ENCODE measurements at regions not wholly inside any gene's neighbourhood (a gene's known extent, or its start where the extent isn't known, plus 50 kb on each side); places are given as distances from the start of the nearest gene placed in this dataset.

DNA sequence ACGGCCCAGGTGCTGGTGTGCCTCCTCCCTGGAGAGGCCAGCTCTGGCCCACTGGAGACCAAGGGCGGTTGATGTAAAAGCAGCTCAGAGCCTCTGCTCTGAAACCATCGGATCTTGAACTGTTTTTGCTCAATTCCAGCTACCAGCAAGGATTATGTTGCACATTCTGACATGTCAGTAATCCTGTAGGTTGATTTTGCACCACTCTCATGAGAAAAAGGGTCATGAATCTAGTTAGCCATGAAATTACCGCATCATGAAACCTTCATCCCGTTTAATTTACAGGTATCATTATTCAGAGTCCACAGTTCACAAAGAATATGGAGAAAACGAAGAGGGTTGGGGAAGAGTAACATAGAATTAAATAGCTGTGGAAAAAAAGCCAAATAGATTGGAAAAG is 120.4 kb upstream of the NSMCE3 start:
- in situ Hi-C loops (cut with HindIII; ENCODE audit: low sequenced_read_pairs) = no loop called here
- no peak for TF ChIP-seq CTCF (IDR thresholded peaks at IDR 0.05; ENCODE audit: low read depth, low read length, missing control alignments)
- no peak overlapping the region for H3K4me3 ChIP-seq (ENCODE audit: low read depth, low read length)
- DNase-seq (ENCODE audit: low read depth) = no peak

GRCh38 chr15:29386523-29386922 is 116.9 kb upstream of the NSMCE3 start:
- no peak for DNase-seq (ENCODE audit: low read depth)
- TF ChIP-seq CTCF (IDR thresholded peaks at IDR 0.05; ENCODE audit: low read depth, low read length, missing control alignments) = no peak
- in situ Hi-C loops (cut with HindIII; ENCODE audit: low sequenced_read_pairs) = no loop called here
- H3K4me3 ChIP-seq (ENCODE audit: low read depth, low read length) = no peak overlapping the region

DNA sequence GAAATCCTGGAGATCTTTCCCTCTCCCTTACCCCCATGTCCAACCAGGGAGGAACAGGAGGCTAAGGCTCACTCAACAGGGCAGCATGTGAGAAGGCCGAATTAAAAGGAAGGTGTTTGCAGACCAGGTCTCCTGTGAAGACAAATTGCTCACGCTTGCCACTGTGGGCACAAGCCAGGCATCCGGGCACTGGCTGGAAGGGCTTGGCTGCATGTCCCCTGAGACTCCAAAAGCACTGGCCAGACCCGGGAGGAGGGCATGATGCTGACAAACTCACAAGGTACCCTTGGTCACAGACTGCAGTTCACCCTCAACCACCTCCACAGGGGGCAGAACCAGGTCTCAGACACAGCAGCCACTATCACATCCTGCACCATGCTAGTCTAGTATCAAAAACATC is 113.7 kb upstream of the NSMCE3 start:
- DNase-seq (ENCODE audit: low read depth) = no peak
- H3K4me3 ChIP-seq (ENCODE audit: low read depth, low read length) = no peak overlapping the region
- in situ Hi-C loops (cut with HindIII; ENCODE audit: low sequenced_read_pairs) = no loop called here
- no peak for TF ChIP-seq CTCF (IDR thresholded peaks at IDR 0.05; ENCODE audit: low read depth, low read length, missing control alignments)

DNA sequence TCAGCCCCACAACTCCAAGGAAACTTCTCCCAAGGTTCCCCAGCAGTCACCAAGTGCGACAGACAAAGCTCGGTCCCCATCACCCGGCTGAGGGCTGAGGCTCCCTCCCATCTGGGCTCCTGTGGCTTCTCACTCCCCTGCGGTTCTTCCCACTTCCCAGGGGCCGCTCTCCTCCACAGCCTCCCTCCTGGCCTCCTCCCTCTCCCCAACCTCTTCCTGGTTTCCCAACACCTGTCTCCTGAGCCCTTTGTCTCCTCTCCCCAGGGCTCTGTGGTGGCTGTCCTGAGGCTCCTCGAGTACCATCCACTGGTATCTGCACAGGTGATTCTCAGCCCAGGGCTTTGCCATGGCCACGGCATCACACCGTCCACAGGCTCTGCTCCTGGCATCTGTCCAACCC is 113.2 kb upstream of the NSMCE3 start:
- in situ Hi-C loops (cut with HindIII; ENCODE audit: low sequenced_read_pairs) = no loop called here
- no peak for TF ChIP-seq CTCF (IDR thresholded peaks at IDR 0.05; ENCODE audit: low read depth, low read length, missing control alignments)
- no peak overlapping the region for H3K4me3 ChIP-seq (ENCODE audit: low read depth, low read length)
- no peak for DNase-seq (ENCODE audit: low read depth)

- DNase-seq (ENCODE audit: low read depth) = no peak
- H3K4me3 ChIP-seq (ENCODE audit: low read depth, low read length) = no peak overlapping the region
- no peak for TF ChIP-seq CTCF (IDR thresholded peaks at IDR 0.05; ENCODE audit: low read depth, low read length, missing control alignments)
- in situ Hi-C loops (cut with HindIII; ENCODE audit: low sequenced_read_pairs) = no loop called here
Measured at GRCh38 chr15:29380466-29380865, 110.8 kb upstream of the NSMCE3 start.

GRCh38 chr15:29379647-29380046 is 110.0 kb upstream of the NSMCE3 start:
- in situ Hi-C loops (cut with HindIII; ENCODE audit: low sequenced_read_pairs) = no loop called here
- DNase-seq (ENCODE audit: low read depth) = no peak
- no peak overlapping the region for H3K4me3 ChIP-seq (ENCODE audit: low read depth, low read length)
- TF ChIP-seq CTCF (IDR thresholded peaks at IDR 0.05; ENCODE audit: low read depth, low read length, missing control alignments) = no peak

DNA sequence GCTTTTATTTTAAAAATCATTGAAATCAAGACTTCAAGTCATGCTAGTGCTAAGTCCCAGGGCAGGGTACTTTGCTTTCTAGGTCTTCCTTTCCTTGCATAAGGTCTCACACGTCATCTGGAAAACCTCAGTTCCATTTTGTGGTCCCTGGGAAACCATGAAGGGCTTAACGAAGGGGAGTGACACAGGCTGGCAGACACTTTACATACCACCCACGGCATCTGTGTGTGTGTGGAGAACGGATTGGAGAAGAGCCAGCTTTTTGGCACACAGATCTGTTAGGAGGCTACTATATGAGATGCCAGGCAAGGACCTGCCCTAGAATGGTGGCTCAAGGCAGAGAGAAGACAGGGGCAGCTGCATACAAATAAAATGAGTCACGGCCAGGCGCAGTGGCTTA is 107.5 kb upstream of the NSMCE3 start:
- DNase-seq (ENCODE audit: low read depth) = no peak
- in situ Hi-C loops (cut with HindIII; ENCODE audit: low sequenced_read_pairs) = no loop called here
- no peak for TF ChIP-seq CTCF (IDR thresholded peaks at IDR 0.05; ENCODE audit: low read depth, low read length, missing control alignments)
- H3K4me3 ChIP-seq (ENCODE audit: low read depth, low read length) = no peak overlapping the region
